ENCODE measurements at regions not wholly inside any gene's neighbourhood (a gene's known extent, or its start where the extent isn't known, plus 50 kb on each side); places are given as distances from the start of the nearest gene placed in this dataset.

- TF ChIP-seq CTCF (conservative IDR thresholded peaks at IDR 0.05; ENCODE audit: low read depth, low read length) (no peak), EZH2 (IDR thresholded peaks at IDR 0.05; ENCODE audit: low read length, unreplicated experiment) (no peak), EZH2phosphoT487 (IDR thresholded peaks at IDR 0.05; ENCODE audit: borderline replicate concordance, low read length) (no peak)
- no peak for ATAC-seq
- no peak overlapping the region for H3K4me2 ChIP-seq (ENCODE audit: low read length)
- no peaks in the 10 kb centered on the region for H3K79me2 ChIP-seq (ENCODE audit: low read length)
- no peaks in the 10 kb centered on the region for H4K20me1 ChIP-seq (ENCODE audit: low read length)
- no peaks in the 10 kb centered on the region for H3K36me3 ChIP-seq (ENCODE audit: low read depth, low read length)
- no peaks in the 10 kb centered on the region for H3K27me3 ChIP-seq (ENCODE audit: low read length)
- no peak overlapping the region for H3K4me3 ChIP-seq (ENCODE audit: low read length)
- no peak overlapping the region for H3K9ac ChIP-seq (ENCODE audit: low read length)
- BruUV-seq (replicated peaks) = no TSS peak
- no peaks in the 10 kb centered on the region for H3K9me3 ChIP-seq (ENCODE audit: low read length)
- no peak overlapping the region for H2AFZ ChIP-seq (ENCODE audit: low read length)
- no peaks in the 10 kb centered on the region for H3K9me2 ChIP-seq (replicated peaks; ENCODE audit: low read length)
- intact Hi-C loops (cut with micrococcal nuclease) = no loop called here
- no peak for DNase-seq
- H3K4me1 ChIP-seq (ENCODE audit: insufficient read depth, low read length) = no peaks in the 10 kb centered on the region
- H3F3A ChIP-seq (ENCODE audit: low read length, unreplicated experiment) = no peaks in the 10 kb centered on the region
- POLR2A ChIA-PET (ENCODE audit: unreplicated experiment) = no interaction called here
- CTCF ChIA-PET = no interaction called here
- H3K27ac ChIP-seq (ENCODE audit: low read length) = no peak overlapping the region
These were observed 131.4 kb upstream of the USP24 start for GRCh38 chr1:55346586-55346985.

- CTCF ChIA-PET = no interaction called here
- no peaks in the 10 kb centered on the region for H3K4me1 ChIP-seq (ENCODE audit: insufficient read depth, low read length)
- DNase-seq = no peak
- H3K9me2 ChIP-seq (replicated peaks; ENCODE audit: low read length) = no peaks in the 10 kb centered on the region
- H2AFZ ChIP-seq (ENCODE audit: low read length) = no peak overlapping the region
- H3F3A ChIP-seq (ENCODE audit: low read length, unreplicated experiment) = no peaks in the 10 kb centered on the region
- no peaks in the 10 kb centered on the region for H4K20me1 ChIP-seq (ENCODE audit: low read length)
- no peak overlapping the region for H3K27ac ChIP-seq (ENCODE audit: low read length)
- no peak overlapping the region for H3K4me3 ChIP-seq (ENCODE audit: low read length)
- TF ChIP-seq EZH2phosphoT487 (IDR thresholded peaks at IDR 0.05; ENCODE audit: borderline replicate concordance, low read length) (no peak), CTCF (conservative IDR thresholded peaks at IDR 0.05; ENCODE audit: low read depth, low read length) (no peak), EZH2 (IDR thresholded peaks at IDR 0.05; ENCODE audit: low read length, unreplicated experiment) (no peak)
- POLR2A ChIA-PET (ENCODE audit: unreplicated experiment) = no interaction called here
- no peaks in the 10 kb centered on the region for H3K9me3 ChIP-seq (ENCODE audit: low read length)
- BruUV-seq (replicated peaks) = no TSS peak
- H3K36me3 ChIP-seq (ENCODE audit: low read depth, low read length) = no peaks in the 10 kb centered on the region
- no peaks in the 10 kb centered on the region for H3K27me3 ChIP-seq (ENCODE audit: low read length)
- no peak for ATAC-seq
- intact Hi-C loops (cut with micrococcal nuclease) = no loop called here
- no peak overlapping the region for H3K4me2 ChIP-seq (ENCODE audit: low read length)
- no peak overlapping the region for H3K9ac ChIP-seq (ENCODE audit: low read length)
- no peaks in the 10 kb centered on the region for H3K79me2 ChIP-seq (ENCODE audit: low read length)
These were observed 124.5 kb upstream of the USP24 start for GRCh38 chr1:55339681-55340080.

- H3K27ac ChIP-seq (ENCODE audit: low read length) = no peak overlapping the region
- H3K27me3 ChIP-seq (ENCODE audit: low read length) = no peaks in the 10 kb centered on the region
- no peaks in the 10 kb centered on the region for H4K20me1 ChIP-seq (ENCODE audit: low read length)
- intact Hi-C loops (cut with micrococcal nuclease) = loop anchor here (1.0 kb wide), 2 partner anchors 53 to 1247 kb away; no protein-coding TSS in a partner anchor
- H2AFZ ChIP-seq (ENCODE audit: low read length) = no peak overlapping the region
- H3K4me2 ChIP-seq (ENCODE audit: low read length) = no peak overlapping the region
- H3K4me1 ChIP-seq (ENCODE audit: insufficient read depth, low read length) = no peaks in the 10 kb centered on the region
- H3F3A ChIP-seq (ENCODE audit: low read length, unreplicated experiment) = no peaks in the 10 kb centered on the region
- BruUV-seq (replicated peaks) = no TSS peak
- TF ChIP-seq CTCF (conservative IDR thresholded peaks at IDR 0.05; ENCODE audit: low read depth, low read length) = no peak
- TF ChIP-seq EZH2phosphoT487 (IDR thresholded peaks at IDR 0.05; ENCODE audit: borderline replicate concordance, low read length) = no peak
- no peak for TF ChIP-seq EZH2 (IDR thresholded peaks at IDR 0.05; ENCODE audit: low read length, unreplicated experiment)
- no peaks in the 10 kb centered on the region for H3K9me3 ChIP-seq (ENCODE audit: low read length)
- ChIA-PET CTCF (interaction anchor here (0.9 to 1.1 kb wide), 4 partner anchors 28 to 126 kb away, joined by 3 to 8 read pairs (median 6); no protein-coding TSS in a partner anchor), POLR2A (ENCODE audit: unreplicated experiment) (no interaction called here)
- no peak for DNase-seq
- no peak overlapping the region for H3K4me3 ChIP-seq (ENCODE audit: low read length)
- no peaks in the 10 kb centered on the region for H3K36me3 ChIP-seq (ENCODE audit: low read depth, low read length)
- ATAC-seq = no peak
- H3K9me2 ChIP-seq (replicated peaks; ENCODE audit: low read length) = no peaks in the 10 kb centered on the region
- H3K9ac ChIP-seq (ENCODE audit: low read length) = no peak overlapping the region
- H3K79me2 ChIP-seq (ENCODE audit: low read length) = no peaks in the 10 kb centered on the region
These were observed 123.3 kb upstream of the USP24 start for GRCh38 chr1:55338448-55338820.
